ENCODE measurements at regions not wholly inside any gene's neighbourhood (a gene's known extent, or its start where the extent isn't known, plus 50 kb on each side); places are given as distances from the start of the nearest gene placed in this dataset.

DNA sequence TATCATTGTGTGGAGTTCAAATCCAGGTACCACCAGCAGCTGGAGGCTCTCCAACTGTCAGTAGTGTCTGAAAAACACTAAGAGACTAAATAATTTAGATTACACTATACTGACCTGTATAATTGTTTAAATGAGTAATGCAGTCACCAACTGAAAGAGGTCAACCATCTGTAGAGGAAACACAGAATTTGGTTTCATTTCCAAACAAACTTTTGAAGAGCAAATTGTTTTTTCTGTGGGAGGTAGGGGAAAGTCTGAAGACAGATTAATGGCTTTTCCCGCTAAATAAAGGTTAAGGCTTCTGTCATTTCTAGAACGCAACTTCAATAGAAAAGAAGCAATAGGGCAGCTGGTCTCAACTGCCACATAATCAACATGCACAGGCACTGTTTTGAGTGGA lies 462.6 kb downstream of the PRKD1 start:
- Histone ChIP-seq H3K9me3 (replicated peaks in 1 of 2; ENCODE audit: control insufficient read depth in 1 of 2, insufficient read depth in 1 of 2, low read length in 2 of 2) (no peaks in the 10 kb centered on the region), H4K20me1 (ENCODE audit: insufficient read depth, low read length) (no peaks in the 10 kb centered on the region), H3K4me2 (replicated peaks; ENCODE audit: extremely low read depth, low read length, poor library complexity, severe bottlenecking) (no peak overlapping the region), H3K4me3 (replicated peaks in 1 of 3; ENCODE audit: low read depth in 2 of 3, low read length in 3 of 3) (no peak overlapping the region), H3K79me2 (ENCODE audit: insufficient read depth, low read length) (no peaks in the 10 kb centered on the region), H3K36me3 (replicated peaks in 1 of 2; ENCODE audit: control insufficient read depth in 1 of 2, insufficient read depth in 2 of 2, low read length in 2 of 2) (no peaks in the 10 kb centered on the region), H3K27ac (ENCODE audit: low read depth in 1 of 2, low read length in 2 of 2) (no peak overlapping the region), H3K9ac (ENCODE audit: insufficient read depth, low read length, poor library complexity, severe bottlenecking) (no peak overlapping the region), H3K27me3 (ENCODE audit: control insufficient read depth in 2 of 2, insufficient read depth in 2 of 2, low read length in 2 of 2) (no peaks in the 10 kb centered on the region), H2AFZ (ENCODE audit: insufficient read depth, low read depth, low read length, poor library complexity, severe bottlenecking) (no peak overlapping the region), H3K4me1 (ENCODE audit: control insufficient read depth in 1 of 2, insufficient read depth in 2 of 2, low read length in 2 of 2) (no peaks in the 10 kb centered on the region)
- Mint-ChIP-seq H3K4me1 (no peaks in the 10 kb centered on the region), H3K36me3 (no peaks in the 10 kb centered on the region), H3K9me3 (peaks cover 0 to 3% (median 0%) of the 10 kb centered on the region in 7 donors), H3K27ac (no peak overlapping the region), H3K4me3 (no peak overlapping the region), H3K27me3 (ENCODE audit: low read depth in 3 of 3) (peaks cover 0 to 1% (median 0%) of the 10 kb centered on the region in 3 donors)
- no peak for DNase-seq
- TF ChIP-seq, protein P1, sequence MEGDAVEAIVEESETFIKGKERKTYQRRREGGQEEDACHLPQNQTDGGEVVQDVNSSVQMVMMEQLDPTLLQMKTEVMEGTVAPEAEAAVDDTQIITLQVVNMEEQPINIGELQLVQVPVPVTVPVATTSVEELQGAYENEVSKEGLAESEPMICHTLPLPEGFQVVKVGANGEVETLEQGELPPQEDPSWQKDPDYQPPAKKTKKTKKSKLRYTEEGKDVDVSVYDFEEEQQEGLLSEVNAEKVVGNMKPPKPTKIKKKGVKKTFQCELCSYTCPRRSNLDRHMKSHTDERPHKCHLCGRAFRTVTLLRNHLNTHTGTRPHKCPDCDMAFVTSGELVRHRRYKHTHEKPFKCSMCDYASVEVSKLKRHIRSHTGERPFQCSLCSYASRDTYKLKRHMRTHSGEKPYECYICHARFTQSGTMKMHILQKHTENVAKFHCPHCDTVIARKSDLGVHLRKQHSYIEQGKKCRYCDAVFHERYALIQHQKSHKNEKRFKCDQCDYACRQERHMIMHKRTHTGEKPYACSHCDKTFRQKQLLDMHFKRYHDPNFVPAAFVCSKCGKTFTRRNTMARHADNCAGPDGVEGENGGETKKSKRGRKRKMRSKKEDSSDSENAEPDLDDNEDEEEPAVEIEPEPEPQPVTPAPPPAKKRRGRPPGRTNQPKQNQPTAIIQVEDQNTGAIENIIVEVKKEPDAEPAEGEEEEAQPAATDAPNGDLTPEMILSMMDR (IDR thresholded peaks at IDR 0.05): no peak
- intact Hi-C loops (cut with micrococcal nuclease): no loop called here
- WGBS (ENCODE audit: insufficient coverage): no CpG with 5 or more reads among the region's 2 CpGs

DNA sequence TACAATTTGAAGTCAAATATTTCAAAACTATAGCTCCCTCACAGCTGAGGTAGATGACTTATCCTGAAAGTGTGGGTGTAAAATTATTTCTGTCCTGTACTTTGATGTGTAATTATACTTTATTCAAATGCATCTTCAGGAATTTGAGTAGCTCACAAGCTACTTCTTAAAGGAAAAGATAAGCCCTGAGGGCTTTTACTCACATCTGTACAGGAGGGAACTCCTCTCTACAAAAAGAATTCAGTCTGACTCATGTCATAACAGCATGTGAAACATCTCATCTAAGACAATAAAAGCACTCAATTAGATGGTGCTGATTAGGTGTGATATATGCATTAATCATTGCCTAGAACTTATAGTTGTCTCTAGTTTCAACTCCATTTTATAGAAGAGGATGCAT lies 452.0 kb downstream of the PRKD1 start:
- Histone ChIP-seq H3K79me2 (ENCODE audit: insufficient read depth, low read length) (no peaks in the 10 kb centered on the region), H2AFZ (ENCODE audit: insufficient read depth, low read depth, low read length, poor library complexity, severe bottlenecking) (no peak overlapping the region), H3K36me3 (replicated peaks in 1 of 2; ENCODE audit: control insufficient read depth in 1 of 2, insufficient read depth in 2 of 2, low read length in 2 of 2) (no peaks in the 10 kb centered on the region), H4K20me1 (ENCODE audit: insufficient read depth, low read length) (no peaks in the 10 kb centered on the region), H3K9ac (ENCODE audit: insufficient read depth, low read length, poor library complexity, severe bottlenecking) (no peak overlapping the region), H3K4me1 (ENCODE audit: control insufficient read depth in 1 of 2, insufficient read depth in 2 of 2, low read length in 2 of 2) (no peaks in the 10 kb centered on the region), H3K4me3 (replicated peaks in 1 of 3; ENCODE audit: low read depth in 2 of 3, low read length in 3 of 3) (no peak overlapping the region), H3K27ac (ENCODE audit: low read depth in 1 of 2, low read length in 2 of 2) (no peak overlapping the region), H3K4me2 (replicated peaks; ENCODE audit: extremely low read depth, low read length, poor library complexity, severe bottlenecking) (no peak overlapping the region), H3K9me3 (replicated peaks in 1 of 2; ENCODE audit: control insufficient read depth in 1 of 2, insufficient read depth in 1 of 2, low read length in 2 of 2) (no peaks in the 10 kb centered on the region), H3K27me3 (ENCODE audit: control insufficient read depth in 2 of 2, insufficient read depth in 2 of 2, low read length in 2 of 2) (no peaks in the 10 kb centered on the region)
- TF ChIP-seq, protein P1 (IDR thresholded peaks at IDR 0.05): no peak
- no peaks in the 10 kb centered on the region for H3K27me3 Mint-ChIP-seq (ENCODE audit: low read depth in 3 of 3)
- no peak overlapping the region for H3K4me3 Mint-ChIP-seq
- no peaks in the 10 kb centered on the region for H3K4me1 Mint-ChIP-seq
- DNase-seq: no peak
- intact Hi-C loops (cut with micrococcal nuclease): no loop called here
- no peak overlapping the region for H3K27ac Mint-ChIP-seq
- H3K36me3 Mint-ChIP-seq: no peaks in the 10 kb centered on the region
- H3K9me3 Mint-ChIP-seq: peaks cover 0 to 2% (median 0%) of the 10 kb centered on the region in 7 donors
